HEK293 (cell line): ENCODE measurements at regions not wholly inside any gene's neighbourhood (a gene's known extent, or its start where the extent isn't known, plus 50 kb on each side); places are given as distances from the start of the nearest gene placed in this dataset.

Experiments
- CTCF ChIA-PET: fragments of 350-600 bp; formaldehyde crosslinking; extraction: SDS; loops from one replicate; lab custom pipeline; 2021; ENCODE audit warnings: antibody characterized with exemption; lab: Yijun Ruan, JAX
- POLR2A ChIA-PET: fragments of 300-600 bp; formaldehyde crosslinking; extraction: SDS; loops from one replicate; lab custom pipeline; 2020; ENCODE audit warnings: antibody characterized with exemption, inconsistent platforms; lab: Yijun Ruan, JAX
- H3K27ac ChIP-seq: fragments of 200-500 bp; sonication (Bioruptor generic); 2 replicates; pipeline ENCODE4 v1.5.1; 2014; ENCODE audit warnings: low read depth, low read length, control low read depth, inconsistent platforms; ENCODE audit errors: extremely low read depth
- H3K36me3 ChIP-seq, 2 experiments: fragments of 200-500 bp in 1 of 2; sonication (Bioruptor generic) in 1 of 2; 1 replicate in 1 of 2; 2 replicates in 1 of 2; pipeline ENCODE4 v1.5.1; 2014 to 2017; ENCODE audit warnings: inconsistent platforms in 2 of 2, low read length in 2 of 2; ENCODE audit not compliant: control insufficient read depth in 2 of 2, insufficient read depth in 1 of 2
- H3K4me1 ChIP-seq: fragments of 200-500 bp; sonication (Bioruptor generic); 2 replicates; pipeline ENCODE4 v1.5.1; 2014; ENCODE audit warnings: mild to moderate bottlenecking, low read length, inconsistent platforms; ENCODE audit not compliant: control insufficient read depth, insufficient read depth
- H3K4me3 ChIP-seq: 2 replicates; pipeline ENCODE4 v1.5.1; 2011; ENCODE audit warnings: low read depth, mild to moderate bottlenecking, control low read depth, low read length, moderate library complexity
- H3K9me3 ChIP-seq: fragments of 200-500 bp; sonication (Bioruptor generic); 2 replicates; pipeline ENCODE4 v1.5.1; 2014; ENCODE audit warnings: low read depth, low read length, inconsistent platforms; ENCODE audit not compliant: control insufficient read depth, insufficient read depth
- GLIS1 ChIP-seq: fragments of 450-650 bp; formaldehyde crosslinking; IDR thresholded peaks from 2 replicates; pipeline ENCODE4 v1.5.1; 2016; ENCODE audit warnings: missing biosample characterization, missing genetic modification characterization
- HOXA7 ChIP-seq: sonication (generic); formaldehyde crosslinking; IDR thresholded peaks from 2 replicates; pipeline ENCODE4 v1.8.1; 2022; ENCODE audit warnings: missing genetic modification reagents, borderline replicate concordance
- IKZF3 ChIP-seq: fragments of 450-650 bp; IDR thresholded peaks from 2 replicates; pipeline ENCODE4 v1.5.0; 2018; ENCODE audit warnings: missing biosample characterization, mild to moderate bottlenecking, missing genetic modification characterization, moderate library complexity
- KLF1 ChIP-seq: fragments of 450-650 bp; formaldehyde crosslinking; IDR thresholded peaks from 2 replicates; pipeline ENCODE4 v1.5.1; 2016; ENCODE audit warnings: missing biosample characterization, missing genetic modification characterization
- MZF1 ChIP-seq: fragments of 450-650 bp; formaldehyde crosslinking; IDR thresholded peaks from 2 replicates; pipeline ENCODE4 v1.5.1; 2017; ENCODE audit warnings: missing biosample characterization, missing genetic modification characterization, borderline replicate concordance
- PATZ1 ChIP-seq: fragments of 450-650 bp; formaldehyde crosslinking; IDR thresholded peaks from 2 replicates; pipeline ENCODE4 v1.5.1; 2016; ENCODE audit warnings: missing biosample characterization, missing genetic modification characterization
- SCRT2 ChIP-seq: fragments of 450-650 bp; formaldehyde crosslinking; IDR thresholded peaks from 2 replicates; pipeline ENCODE4 v1.5.1; 2016; ENCODE audit warnings: missing biosample characterization, missing genetic modification characterization
- SP7 ChIP-seq: fragments of 450-650 bp; formaldehyde crosslinking; IDR thresholded peaks from 2 replicates; pipeline ENCODE4 v1.5.1; 2016; ENCODE audit warnings: missing biosample characterization, missing genetic modification characterization
- YY1 ChIP-seq: fragments of 450-650 bp; formaldehyde crosslinking; IDR thresholded peaks from 2 replicates; pipeline ENCODE4 v1.5.1; 2018; ENCODE audit warnings: missing biosample characterization, missing genetic modification characterization
- ZBTB17 ChIP-seq: fragments of 450-650 bp; formaldehyde crosslinking; IDR thresholded peaks from 2 replicates; pipeline ENCODE4 v1.5.1; 2016; ENCODE audit warnings: missing biosample characterization, missing genetic modification characterization
- ZBTB20 ChIP-seq: fragments of 450-650 bp; formaldehyde crosslinking; IDR thresholded peaks from 2 replicates; pipeline ENCODE4 v1.5.1; 2016; ENCODE audit warnings: missing biosample characterization, missing genetic modification characterization
- ZFP69B ChIP-seq: fragments of 450-650 bp; formaldehyde crosslinking; IDR thresholded peaks from 2 replicates; pipeline ENCODE4 v1.5.1; 2016; ENCODE audit warnings: missing biosample characterization, missing genetic modification characterization
- ZNF10 ChIP-seq: fragments of 450-650 bp; formaldehyde crosslinking; IDR thresholded peaks from 2 replicates; pipeline ENCODE4 v1.5.1; 2017; ENCODE audit warnings: missing biosample characterization, missing genetic modification characterization
- ZNF16 ChIP-seq: fragments of 450-650 bp; formaldehyde crosslinking; IDR thresholded peaks from 2 replicates; pipeline ENCODE4 v1.5.1; 2016; ENCODE audit warnings: low read depth, missing biosample characterization, missing genetic modification characterization
- ZNF202 ChIP-seq: fragments of 450-650 bp; formaldehyde crosslinking; IDR thresholded peaks from 2 replicates; pipeline ENCODE4 v1.5.1; 2016; ENCODE audit warnings: missing biosample characterization, missing genetic modification characterization, borderline replicate concordance
- ZNF223 ChIP-seq: fragments of 450-650 bp; formaldehyde crosslinking; IDR thresholded peaks from 2 replicates; pipeline ENCODE4 v1.5.1; 2016; ENCODE audit warnings: missing biosample characterization, missing genetic modification characterization
- ZNF266 ChIP-seq: fragments of 450-650 bp; formaldehyde crosslinking; IDR thresholded peaks from 2 replicates; pipeline ENCODE4 v1.5.1; 2016; ENCODE audit warnings: missing biosample characterization, missing genetic modification characterization, low read depth
- ZNF292 ChIP-seq: fragments of 450-650 bp; formaldehyde crosslinking; IDR thresholded peaks from 2 replicates; pipeline ENCODE4 v1.5.1; 2016; ENCODE audit warnings: low read depth, missing biosample characterization, missing genetic modification characterization, borderline replicate concordance
- ZNF391 ChIP-seq: fragments of 450-650 bp; formaldehyde crosslinking; IDR thresholded peaks from 2 replicates; pipeline ENCODE4 v1.5.1; 2016; ENCODE audit warnings: low read depth, missing biosample characterization, missing genetic modification characterization, borderline replicate concordance
- ZNF404 ChIP-seq: fragments of 450-650 bp; formaldehyde crosslinking; IDR thresholded peaks from 2 replicates; pipeline ENCODE4 v1.5.1; 2017; ENCODE audit warnings: missing biosample characterization, missing genetic modification characterization
- ZNF544 ChIP-seq: fragments of 450-650 bp; formaldehyde crosslinking; IDR thresholded peaks from 2 replicates; pipeline ENCODE4 v1.5.0; 2017; ENCODE audit warnings: missing biosample characterization, missing genetic modification characterization
- ZNF549 ChIP-seq: fragments of 450-650 bp; IDR thresholded peaks from 2 replicates; pipeline ENCODE4 v1.5.1; 2018; ENCODE audit warnings: missing biosample characterization, missing genetic modification characterization, mild to moderate bottlenecking, inconsistent platforms, moderate library complexity
- ZNF560 ChIP-seq: fragments of 450-650 bp; formaldehyde crosslinking; IDR thresholded peaks from 2 replicates; pipeline ENCODE4 v1.5.1; 2017; ENCODE audit warnings: missing biosample characterization, missing genetic modification characterization, borderline replicate concordance
- ZNF645 ChIP-seq: fragments of 450-650 bp; formaldehyde crosslinking; IDR thresholded peaks from 2 replicates; pipeline ENCODE4; 2016; ENCODE audit warnings: missing biosample characterization, missing genetic modification characterization
- ZNF654 ChIP-seq: fragments of 450-650 bp; formaldehyde crosslinking; IDR thresholded peaks from 2 replicates; pipeline ENCODE4 v1.5.1; 2016; ENCODE audit warnings: low read depth, missing biosample characterization, missing genetic modification characterization
- ZNF704 ChIP-seq: fragments of 450-650 bp; formaldehyde crosslinking; IDR thresholded peaks from 2 replicates; pipeline ENCODE4 v1.5.1; 2016; ENCODE audit warnings: missing biosample characterization, missing genetic modification characterization
- ZNF776 ChIP-seq: fragments of 450-650 bp; formaldehyde crosslinking; IDR thresholded peaks from 2 replicates; pipeline ENCODE4 v1.5.0; 2017; ENCODE audit warnings: missing biosample characterization, missing genetic modification characterization, borderline replicate concordance
- ZNF777 ChIP-seq: fragments of 450-650 bp; formaldehyde crosslinking; IDR thresholded peaks from 2 replicates; pipeline ENCODE4 v1.5.1; 2017; ENCODE audit warnings: missing biosample characterization, missing genetic modification characterization, borderline replicate concordance
- ZSCAN18 ChIP-seq: fragments of 450-650 bp; formaldehyde crosslinking; IDR thresholded peaks from 2 replicates; pipeline ENCODE4 v1.5.1; 2016; ENCODE audit warnings: missing biosample characterization, missing genetic modification characterization
- ZSCAN4 ChIP-seq: fragments of 450-650 bp; formaldehyde crosslinking; IDR thresholded peaks from 2 replicates; pipeline ENCODE4 v1.5.1; 2017; ENCODE audit warnings: missing biosample characterization, missing genetic modification characterization

- H3K4me3 ChIP-seq = no peak overlapping the region
- TF ChIP-seq SCRT2 (tag by site-specific recombination) (no peak), ZNF560 (tag by site-specific recombination) (no peak), ZNF776 (tag by site-specific recombination) (no peak), SP7 (tag by site-specific recombination) (no peak), ZNF654 (tag by site-specific recombination) (no peak), ZBTB20 (tag by site-specific recombination) (no peak), PATZ1 (tag by site-specific recombination) (no peak), ZNF16 (tag by site-specific recombination) (no peak), ZNF777 (tag by site-specific recombination) (no peak), ZBTB17 (tag by site-specific recombination) (no peak), ZFP69B (no peak), ZNF10 (no peak), MZF1 (tag by site-specific recombination) (no peak), ZNF391 (tag by site-specific recombination) (no peak), KLF1 (tag by site-specific recombination) (no peak), ZNF549 (tag by site-specific recombination) (no peak), GLIS1 (no peak), ZNF202 (tag by site-specific recombination) (no peak), ZNF223 (no peak), YY1 (tag by site-specific recombination) (no peak)
- no peak overlapping the region for H3K27ac ChIP-seq
- H3K36me3 ChIP-seq = no peaks in the 10 kb centered on the region
- H3K4me1 ChIP-seq = no peaks in the 10 kb centered on the region
- CTCF ChIA-PET = interaction anchor here (0.6 to 0.7 kb wide), 2 partner anchors 58 to 435 kb away, joined by 3 to 4 read pairs; no protein-coding TSS in a partner anchor
- no peaks in the 10 kb centered on the region for H3K9me3 ChIP-seq
- POLR2A ChIA-PET = no interaction called here
These were observed 595.0 kb downstream of the STK39 start for GRCh38 chr2:167652401-167652800.

GRCh38 chr2:167651406-167652151 is 595.8 kb downstream of the STK39 start:
- H3K9me3 ChIP-seq = no peaks in the 10 kb centered on the region
- ChIA-PET POLR2A (no interaction called here), CTCF (interaction anchor here (0.6 to 0.7 kb wide), 2 partner anchors 57 to 436 kb away, joined by 3 to 4 read pairs; no protein-coding TSS in a partner anchor)
- H3K4me3 ChIP-seq = no peak overlapping the region
- no peak overlapping the region for H3K27ac ChIP-seq
- TF ChIP-seq ZSCAN18 (tag by site-specific recombination) (no peak), ZNF704 (tag by site-specific recombination) (no peak), ZSCAN4 (tag by site-specific recombination) (no peak), IKZF3 (tag by site-specific recombination) (no peak), ZNF544 (no peak), ZNF404 (no peak), ZNF266 (tag by site-specific recombination) (no peak), HOXA7 (CRISPR knock-in tag) (no peak), YY1 (tag by site-specific recombination) (no peak), SP7 (tag by site-specific recombination) (no peak), ZNF645 (no peak), ZNF292 (no peak)
- H3K36me3 ChIP-seq = no peaks in the 10 kb centered on the region
- H3K4me1 ChIP-seq = no peaks in the 10 kb centered on the region
